GM18951 (cell line): ENCODE measurements at regions not wholly inside any gene's neighbourhood (a gene's known extent, or its start where the extent isn't known, plus 50 kb on each side); places are given as distances from the start of the nearest gene placed in this dataset.

Source experiments
- POLR2A ChIP-seq: IDR thresholded peaks from 4 replicates; pipeline ENCODE4 v1.6.1; 2011; ENCODE audit warnings: mild to moderate bottlenecking; ENCODE audit not compliant: insufficient read length, insufficient read depth; ENCODE audit errors: extremely low read depth
- in situ Hi-C: fragments of 300-500 bp; cut with MboI; formaldehyde crosslinking; loops from one replicate; pipeline ENCODE4 v1.12.0; 2022; ENCODE audit warnings: low sequenced_read_pairs, mixed read lengths, inconsistent platforms; ENCODE audit not compliant: unreplicated experiment

DNA sequence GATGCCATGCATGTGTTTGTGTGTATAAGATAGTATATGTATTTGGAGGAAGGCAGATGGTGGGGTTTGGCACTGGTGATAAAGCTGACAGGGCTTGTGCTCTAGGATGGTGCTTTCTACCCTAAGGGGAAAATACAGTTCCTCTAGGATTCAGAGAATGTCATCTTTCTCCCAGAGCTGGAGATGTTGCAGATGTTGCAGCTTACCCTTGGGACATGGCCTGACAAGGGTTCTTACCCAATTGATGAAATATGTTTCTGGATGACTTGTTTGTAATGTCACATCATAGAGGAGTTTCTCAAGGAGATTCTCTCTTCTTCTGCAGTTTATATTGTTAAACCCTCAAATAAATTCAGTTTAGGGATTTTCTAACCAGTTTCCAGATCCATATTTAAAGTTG lies 52.5 kb upstream of the PITX2 start:
- in situ Hi-C loops, result no loop called here
- TF ChIP-seq POLR2A, result no peak

- in situ Hi-C loops, result no loop called here
- TF ChIP-seq POLR2A, result no peak
Measured at GRCh38 chr4:110676241-110676640, 53.4 kb upstream of the PITX2 start.

GRCh38 chr4:110678517-110679227 lies 55.8 kb upstream of the PITX2 start:
- TF ChIP-seq POLR2A, result no peak
- in situ Hi-C loops, result no loop called here

DNA sequence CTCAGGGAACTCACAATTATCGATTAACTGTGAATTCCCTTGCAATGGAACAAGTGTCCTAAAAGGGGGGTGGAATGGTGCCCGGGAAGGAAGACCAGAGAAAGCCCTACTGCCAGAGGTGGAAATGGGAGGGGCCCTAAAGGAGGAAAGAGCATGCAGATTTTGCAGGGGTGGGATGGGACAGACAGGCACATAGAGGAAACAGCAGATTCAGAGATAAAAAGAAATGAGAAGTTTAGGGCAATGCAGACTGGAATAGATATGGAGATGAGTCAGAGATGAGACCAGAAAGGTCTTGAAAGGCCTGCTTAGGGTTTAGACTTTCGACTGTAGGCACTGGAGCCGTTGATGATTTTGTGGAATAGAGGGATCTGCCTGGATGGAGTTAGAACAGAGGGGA lies 57.4 kb upstream of the PITX2 start:
- in situ Hi-C loops, result no loop called here
- TF ChIP-seq POLR2A, result no peak

DNA sequence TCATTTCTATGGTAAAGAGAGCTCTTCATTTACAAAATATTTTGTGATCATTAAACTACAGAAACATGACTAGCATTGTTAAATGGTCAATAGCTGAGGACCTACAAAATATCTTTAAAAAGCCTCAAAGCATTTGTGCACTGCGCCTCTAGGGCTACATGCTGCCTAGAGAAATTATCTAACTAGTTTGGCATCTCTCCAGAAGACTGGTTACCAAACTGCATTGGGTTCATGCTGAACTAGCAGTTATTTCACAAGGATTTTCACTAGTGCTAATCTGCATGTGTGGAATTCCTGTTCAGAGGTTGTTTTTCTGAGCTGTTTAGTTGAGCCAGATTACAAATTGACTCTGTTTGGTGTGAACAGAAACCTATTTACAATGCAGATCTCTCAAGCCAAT lies 58.5 kb upstream of the PITX2 start:
- in situ Hi-C loops, result no loop called here
- TF ChIP-seq POLR2A, result no peak

GRCh38 chr4:110682311-110682710 lies 59.4 kb upstream of the PITX2 start:
- in situ Hi-C loops, result no loop called here
- TF ChIP-seq POLR2A, result no peak

- no peak for TF ChIP-seq POLR2A
- in situ Hi-C loops, result no loop called here
Measured at GRCh38 chr4:110683601-110684000, 60.7 kb upstream of the PITX2 start.

GRCh38 chr4:110702326-110702725 lies 79.4 kb upstream of the PITX2 start:
- in situ Hi-C loops, result no loop called here
- TF ChIP-seq POLR2A, result no peak

DNA sequence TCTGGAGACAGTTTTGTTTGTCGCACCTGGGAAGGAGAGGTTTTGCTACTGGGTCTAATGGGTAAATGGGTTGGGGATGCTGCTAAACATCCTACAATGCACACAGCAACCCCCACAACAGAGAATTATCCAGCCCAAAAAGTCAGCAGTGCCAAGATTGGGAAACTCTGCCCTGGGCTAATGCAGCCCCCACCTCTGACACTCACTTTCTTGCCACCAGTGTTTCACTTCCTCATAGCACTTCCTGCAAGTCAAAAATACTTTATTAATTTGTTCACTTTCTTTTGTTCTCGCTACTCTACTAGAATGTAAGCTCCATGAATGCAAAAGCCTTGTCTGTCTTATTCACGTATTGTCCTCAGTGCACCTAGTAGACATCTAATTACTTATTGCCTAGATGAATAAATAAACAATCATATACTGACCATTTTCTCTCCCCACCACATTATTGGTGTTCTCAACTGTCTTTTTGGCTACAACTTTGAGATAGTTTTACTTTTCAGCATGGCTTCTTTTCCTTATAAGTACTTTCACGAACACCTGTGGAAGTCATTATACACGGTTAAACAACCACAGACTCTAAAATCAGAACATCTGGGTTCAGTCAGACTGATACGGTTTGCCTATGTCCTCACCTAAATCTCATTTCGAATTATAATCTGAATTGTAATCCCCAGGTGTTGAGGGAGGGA lies 82.0 kb upstream of the PITX2 start:
- TF ChIP-seq POLR2A, result no peak
- in situ Hi-C loops, result no loop called here

- no peak for TF ChIP-seq POLR2A
- in situ Hi-C loops, result no loop called here
Measured at GRCh38 chr4:110705440-110705782, 82.5 kb upstream of the PITX2 start.

DNA sequence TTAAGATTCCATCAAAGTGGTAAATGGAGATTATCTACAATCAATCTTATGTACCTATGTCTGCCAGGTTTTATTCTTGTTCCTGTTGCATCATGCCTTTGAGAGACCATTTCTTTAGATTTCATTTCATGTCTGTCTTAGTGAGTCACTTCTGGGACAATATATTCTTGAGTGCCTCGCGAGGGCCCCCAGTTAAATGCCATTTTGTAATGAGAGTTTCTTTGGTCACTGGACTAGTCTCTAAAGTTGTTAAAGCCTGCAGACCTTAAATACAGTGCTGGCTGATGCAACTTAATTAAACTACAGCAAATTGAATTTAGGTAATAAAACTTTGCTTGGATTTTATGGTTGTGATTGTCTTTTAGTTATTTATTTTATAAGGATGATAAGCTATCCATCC lies 87.2 kb upstream of the PITX2 start:
- in situ Hi-C loops, result no loop called here
- no peak for TF ChIP-seq POLR2A

DNA sequence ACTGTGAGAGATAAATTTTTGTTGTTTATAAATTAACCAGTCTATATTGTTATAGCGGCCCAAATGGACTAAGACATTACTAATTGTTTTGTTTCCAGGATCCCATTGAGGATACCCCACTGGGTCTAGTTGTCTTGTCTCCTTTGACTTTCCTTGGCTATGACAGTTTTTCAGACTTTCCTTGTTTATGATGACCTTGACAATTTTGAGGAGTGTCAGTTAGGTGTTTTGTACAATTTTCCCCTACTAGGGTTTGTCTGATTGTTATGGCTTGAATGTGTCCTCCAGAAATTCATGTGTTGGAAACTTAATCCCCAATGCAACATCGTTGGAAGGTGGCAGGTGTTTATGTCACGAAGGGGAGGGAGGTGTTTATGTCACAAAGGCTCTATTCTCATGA lies 89.6 kb upstream of the PITX2 start:
- in situ Hi-C loops, result no loop called here
- no peak for TF ChIP-seq POLR2A

DNA sequence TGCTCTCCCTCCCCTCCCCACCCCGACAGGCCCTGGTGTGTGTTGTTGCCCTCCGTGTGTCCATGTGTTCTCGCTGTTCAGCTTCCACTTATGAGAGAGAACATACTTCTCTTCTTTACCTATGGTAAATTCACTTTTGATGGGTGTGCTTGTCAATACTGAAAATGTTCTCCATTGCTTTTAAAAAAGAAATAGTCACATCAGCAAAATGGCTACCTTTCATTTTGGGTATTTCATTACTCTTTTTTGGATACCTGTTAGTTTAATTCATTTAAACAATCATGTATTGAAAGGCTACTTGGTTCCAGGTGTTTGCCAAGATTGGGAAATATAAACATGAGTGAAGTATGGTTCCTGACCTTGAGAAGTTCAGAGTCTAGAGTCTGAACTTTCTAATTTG lies 107.4 kb upstream of the PITX2 start:
- in situ Hi-C loops, result no loop called here
- no peak for TF ChIP-seq POLR2A

DNA sequence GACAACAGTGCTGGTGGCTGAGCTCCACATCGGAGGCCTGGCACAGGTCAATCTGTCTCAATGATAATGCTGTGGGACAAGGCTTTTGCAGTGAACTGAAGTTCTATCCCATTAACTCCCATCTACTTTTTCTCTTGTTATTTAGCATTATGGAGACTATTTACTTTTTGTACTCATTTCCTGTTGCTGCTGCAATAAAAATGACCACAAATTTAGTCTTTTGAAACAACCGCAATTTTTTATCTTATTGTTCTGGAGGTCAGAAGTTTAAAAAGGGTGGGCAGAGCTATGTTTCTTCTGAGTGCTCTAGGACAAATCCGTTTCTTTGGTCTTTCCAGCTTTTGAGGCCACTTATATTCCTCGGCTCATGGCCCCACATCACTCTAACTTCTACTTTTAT lies 111.0 kb upstream of the PITX2 start:
- TF ChIP-seq POLR2A, result no peak
- in situ Hi-C loops, result no loop called here
